Effector CD4-positive, alpha-beta T cell (primary cell): ENCODE measurements at regions not wholly inside any gene's neighbourhood (a gene's known extent, or its start where the extent isn't known, plus 50 kb on each side); places are given as distances from the start of the nearest gene placed in this dataset.
"Not testable (repeated sequence)": the region's sequence is repeated elsewhere in the genome, so short reads cannot be mapped to it uniquely, and the experiment has no call there.

Experiments used
- DNase-seq: peaks from one replicate; pipeline ENCODE4 v3.0.0-alpha.2; 2020

GRCh38 chr4:177250056-177250696, 59.5 kb upstream of the NEIL3 start:
- DNase-seq: peak; percentile 41

GRCh38 chr4:177251237-177251636, 58.4 kb upstream of the NEIL3 start:
- no peak for DNase-seq

DNA sequence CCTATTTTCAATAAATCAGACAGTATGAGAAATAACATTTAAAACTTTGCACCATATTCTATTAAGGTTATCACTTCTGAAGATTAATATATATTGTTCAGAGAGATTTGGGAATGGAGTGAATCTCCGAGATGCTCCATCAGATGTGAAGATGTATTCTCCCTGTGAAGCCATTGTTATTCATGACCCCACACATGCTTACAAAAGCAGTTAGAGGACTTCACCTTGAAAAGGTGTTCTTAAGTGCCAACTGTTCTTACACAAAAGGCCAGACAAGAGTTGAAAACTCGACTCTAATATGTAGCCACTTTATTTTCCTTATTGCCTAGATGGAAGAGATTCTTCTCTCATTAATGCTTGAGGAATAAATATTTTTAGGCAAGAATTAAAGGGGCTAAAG, 54.3 kb upstream of the NEIL3 start:
- no peak for DNase-seq

GRCh38 chr4:177256950-177257349, 52.7 kb upstream of the NEIL3 start:
- DNase-seq: no peak

DNA sequence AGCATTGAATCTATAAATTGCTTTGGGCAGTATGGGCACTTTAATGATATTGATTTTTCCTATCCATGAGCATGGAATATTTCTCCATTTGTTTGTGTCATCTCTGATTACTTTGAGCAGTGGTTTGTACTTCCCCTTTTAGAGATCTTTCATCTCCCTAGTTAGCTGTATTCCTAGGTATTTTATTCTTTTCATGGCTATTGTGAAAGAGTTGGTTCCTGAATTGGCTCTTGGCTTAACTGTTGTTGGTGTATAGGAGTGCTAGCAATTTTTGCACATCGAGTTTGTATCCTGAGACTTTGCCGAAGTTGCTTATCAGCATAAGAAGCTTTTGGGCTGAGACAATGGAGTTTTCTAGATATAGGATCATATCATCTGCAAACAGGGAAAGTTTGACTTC, 50.2 kb upstream of the NEIL3 start:
- not testable (repeated sequence) for DNase-seq
